ENCODE measurements at regions not wholly inside any gene's neighbourhood (a gene's known extent, or its start where the extent isn't known, plus 50 kb on each side); places are given as distances from the start of the nearest gene placed in this dataset.
A peak's percentile ranks its signal among the peaks of the same experiment; 100 is the strongest.

GRCh38 chr18:8525692-8526091, 83.5 kb upstream of the RAB12 start:
- TF ChIP-seq CTCF (IDR thresholded peaks at IDR 0.05; ENCODE audit: low read depth, low read length, poor library complexity, severe bottlenecking) (peak; percentile 49), EZH2phosphoT487 (IDR thresholded peaks at IDR 0.05; ENCODE audit: borderline replicate concordance, low read length) (no peak)

Data from DOHH2 (cell line).